Dermis blood vessel endothelial cell (primary cell): ENCODE measurements at regions not wholly inside any gene's neighbourhood (a gene's known extent, or its start where the extent isn't known, plus 50 kb on each side); places are given as distances from the start of the nearest gene placed in this dataset.
"Not testable (repeated sequence)": the region's sequence is repeated elsewhere in the genome, so short reads cannot be mapped to it uniquely, and the experiment has no call there.

ENCODE experiments used
- DNase-seq: peaks from one replicate; pipeline ENCODE4 v3.0.0; 2010

DNA sequence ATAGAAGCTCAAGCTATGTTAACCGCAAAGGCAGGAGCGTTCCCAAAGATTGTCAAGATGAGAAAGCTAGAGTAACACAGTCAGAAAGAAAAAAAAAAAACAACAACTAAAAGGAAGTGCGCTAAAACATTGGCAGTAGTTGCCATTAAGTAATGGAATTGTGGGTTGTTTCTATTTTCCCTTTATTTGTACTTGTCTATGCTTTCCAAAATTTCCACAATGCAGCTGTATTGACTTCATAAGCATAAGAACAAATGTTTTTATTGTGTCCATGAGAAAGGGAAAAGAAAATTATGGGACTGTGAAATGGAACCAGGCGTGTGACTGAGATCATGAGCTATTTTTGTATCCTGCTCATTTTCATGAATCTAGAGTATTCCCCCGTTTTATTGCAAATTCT lies 153.4 kb downstream of the TMEM114 start:
- DNase-seq, result no peak

DNA sequence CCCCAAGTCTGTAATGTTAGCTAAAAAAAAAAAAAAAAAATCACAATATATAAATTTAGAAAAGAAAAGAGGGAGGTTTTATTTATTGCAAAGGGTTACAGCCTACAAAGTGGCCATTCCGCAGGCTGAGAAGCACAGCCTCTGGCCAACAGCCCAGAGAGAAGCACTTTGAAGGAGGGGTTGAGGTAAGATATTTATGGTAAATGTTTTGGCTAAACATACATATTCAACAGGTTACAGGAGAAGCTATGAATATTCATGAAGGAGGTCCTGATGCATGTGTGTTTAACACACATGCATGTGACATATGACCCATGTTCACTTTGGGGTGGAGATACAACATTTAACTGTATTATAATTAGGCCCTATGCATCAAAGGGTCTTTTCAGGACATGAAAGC lies 158.5 kb downstream of the TMEM114 start:
- DNase-seq, result no peak

DNA sequence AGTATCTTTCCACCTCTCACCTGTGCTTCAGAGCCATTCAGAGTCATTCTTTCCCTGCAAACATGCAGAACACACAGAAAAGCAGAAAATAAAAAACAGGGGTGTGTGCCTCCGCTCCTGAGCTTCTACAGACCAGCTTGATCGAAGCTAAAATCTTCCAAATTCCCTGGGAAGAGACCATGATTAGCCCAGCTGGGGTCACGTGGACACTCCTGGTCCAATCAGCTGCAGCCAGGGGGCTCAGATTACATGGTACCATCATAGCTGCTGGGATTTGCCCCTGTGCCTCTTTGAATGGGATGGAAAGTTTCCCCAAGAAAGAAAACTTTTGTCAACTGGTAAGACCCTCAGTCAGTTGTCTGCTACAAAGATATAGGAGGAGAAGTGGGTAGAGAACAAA lies 159.9 kb downstream of the TMEM114 start:
- DNase-seq, result no peak

DNA sequence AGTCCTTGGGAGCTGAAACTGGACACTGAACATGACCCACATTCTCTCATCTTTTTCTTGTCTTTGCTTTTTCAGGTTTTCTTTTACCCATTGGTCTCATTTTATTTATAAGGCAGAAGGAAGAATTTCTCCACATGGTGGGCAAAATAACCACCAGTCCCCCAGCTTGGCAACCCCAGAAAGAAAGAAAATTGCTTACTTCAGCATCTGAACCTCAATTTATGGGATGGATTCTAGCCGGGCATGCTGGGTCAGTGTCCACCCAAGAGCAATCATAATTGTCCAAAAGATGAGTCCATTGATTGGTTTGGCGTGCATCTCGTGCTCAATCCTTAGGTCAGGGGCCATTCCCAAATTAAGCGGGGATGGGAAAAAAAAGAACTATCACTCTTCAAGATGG lies 163.7 kb downstream of the TMEM114 start:
- no peak for DNase-seq

DNA sequence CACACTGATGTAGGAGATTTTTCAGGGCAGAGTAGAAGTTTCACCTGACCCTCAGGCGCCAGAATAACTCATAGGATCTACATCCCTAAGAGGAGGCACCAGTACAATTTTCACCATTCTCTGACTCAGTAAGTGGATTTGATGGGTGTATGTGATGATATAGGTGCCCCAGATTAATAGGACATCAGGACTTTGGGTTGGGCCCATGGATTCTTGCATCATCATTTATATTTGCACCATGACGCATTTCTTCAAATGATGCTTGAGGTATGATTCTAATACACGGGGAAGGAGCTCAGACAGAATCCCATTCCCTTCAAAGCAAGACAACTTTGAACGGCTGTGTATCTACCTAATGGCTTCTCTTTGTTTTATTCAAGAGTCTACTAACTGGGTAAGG lies 173.2 kb downstream of the TMEM114 start:
- no peak for DNase-seq

DNA sequence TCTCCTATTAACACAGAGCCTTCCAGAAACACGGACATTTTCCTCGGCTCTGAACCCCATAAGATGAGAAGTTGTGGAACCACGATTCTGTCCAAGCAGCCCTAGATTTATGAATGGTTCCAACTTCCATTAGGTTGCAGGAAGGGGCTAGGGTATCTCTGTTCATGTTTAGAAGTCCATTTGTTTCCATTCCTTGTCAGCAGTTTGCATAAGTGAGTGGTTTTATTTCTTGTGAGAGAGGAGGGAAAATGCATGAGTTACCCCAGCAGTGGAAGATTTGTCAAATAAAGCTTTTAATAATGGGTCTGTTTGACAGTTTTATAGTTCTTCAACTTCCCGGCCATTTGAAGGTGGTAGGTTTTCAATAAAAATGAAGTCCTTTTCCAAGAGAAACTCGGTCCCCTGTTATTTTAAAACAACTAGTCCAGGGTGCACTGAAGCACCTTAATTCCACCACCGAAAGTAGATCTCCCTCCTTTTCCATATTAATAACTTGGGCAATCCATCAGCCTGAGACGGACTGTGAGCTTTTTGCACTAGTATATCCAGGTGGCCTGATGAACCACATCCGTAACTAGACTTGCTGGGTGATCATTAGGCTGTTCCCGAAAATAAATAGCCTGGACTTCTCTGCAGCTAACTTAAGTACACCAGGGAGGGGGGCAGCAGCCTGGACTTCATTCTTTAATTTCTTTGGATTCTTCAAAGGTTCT lies 181.3 kb downstream of the TMEM114 start:
- no peak for DNase-seq

DNA sequence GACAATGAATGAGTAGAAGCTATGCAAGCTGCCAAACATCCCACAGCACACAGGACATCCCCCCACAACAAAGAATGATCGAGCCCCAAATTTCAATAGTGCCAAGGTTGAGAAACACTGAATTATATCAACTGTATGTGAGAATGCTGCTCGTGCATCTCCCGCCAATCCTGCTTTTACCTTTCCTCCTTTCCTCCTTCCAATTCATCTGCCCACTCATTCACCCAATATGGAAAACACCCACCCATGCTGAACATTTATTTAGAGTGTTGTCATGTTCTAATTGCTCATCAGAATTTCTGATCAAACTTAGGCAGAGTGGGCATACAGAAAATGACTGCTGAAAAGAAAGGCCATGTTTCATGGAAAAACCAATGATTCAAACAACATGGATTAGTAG lies 183.0 kb downstream of the TMEM114 start:
- DNase-seq, result no peak

DNA sequence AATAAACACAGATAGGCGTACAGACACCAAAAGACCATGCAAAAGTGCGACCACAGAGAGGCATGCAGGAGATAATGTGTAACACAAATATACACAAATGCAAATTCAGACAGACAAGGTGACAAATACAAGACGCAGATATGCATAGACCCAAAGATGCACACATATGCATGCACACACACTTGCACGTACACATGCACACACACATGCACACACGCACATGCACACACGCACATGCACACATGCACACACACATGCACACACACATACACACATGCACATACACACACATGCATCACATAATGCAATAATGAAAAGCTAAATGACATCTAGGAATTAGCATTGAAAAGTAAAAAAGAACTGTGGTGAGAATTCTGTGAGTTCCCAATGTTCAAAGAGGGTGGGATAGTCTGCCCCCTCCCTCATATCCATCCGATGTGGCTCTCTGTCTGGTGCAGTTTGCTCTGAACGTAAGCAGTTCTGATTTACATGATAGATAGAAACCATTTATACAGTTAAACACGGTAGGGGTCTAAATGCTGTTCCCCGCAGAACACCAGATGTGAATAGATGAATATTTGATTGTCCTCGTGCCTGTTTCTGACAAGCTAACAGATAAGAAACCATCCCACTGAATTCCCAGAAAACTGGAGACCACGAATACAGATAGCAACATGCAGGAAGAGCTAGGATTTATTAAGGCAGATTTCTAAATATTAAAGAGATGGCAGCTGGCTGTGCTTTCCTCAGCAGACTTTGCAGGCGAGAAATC lies 186.1 kb downstream of the TMEM114 start:
- no peak for DNase-seq

DNA sequence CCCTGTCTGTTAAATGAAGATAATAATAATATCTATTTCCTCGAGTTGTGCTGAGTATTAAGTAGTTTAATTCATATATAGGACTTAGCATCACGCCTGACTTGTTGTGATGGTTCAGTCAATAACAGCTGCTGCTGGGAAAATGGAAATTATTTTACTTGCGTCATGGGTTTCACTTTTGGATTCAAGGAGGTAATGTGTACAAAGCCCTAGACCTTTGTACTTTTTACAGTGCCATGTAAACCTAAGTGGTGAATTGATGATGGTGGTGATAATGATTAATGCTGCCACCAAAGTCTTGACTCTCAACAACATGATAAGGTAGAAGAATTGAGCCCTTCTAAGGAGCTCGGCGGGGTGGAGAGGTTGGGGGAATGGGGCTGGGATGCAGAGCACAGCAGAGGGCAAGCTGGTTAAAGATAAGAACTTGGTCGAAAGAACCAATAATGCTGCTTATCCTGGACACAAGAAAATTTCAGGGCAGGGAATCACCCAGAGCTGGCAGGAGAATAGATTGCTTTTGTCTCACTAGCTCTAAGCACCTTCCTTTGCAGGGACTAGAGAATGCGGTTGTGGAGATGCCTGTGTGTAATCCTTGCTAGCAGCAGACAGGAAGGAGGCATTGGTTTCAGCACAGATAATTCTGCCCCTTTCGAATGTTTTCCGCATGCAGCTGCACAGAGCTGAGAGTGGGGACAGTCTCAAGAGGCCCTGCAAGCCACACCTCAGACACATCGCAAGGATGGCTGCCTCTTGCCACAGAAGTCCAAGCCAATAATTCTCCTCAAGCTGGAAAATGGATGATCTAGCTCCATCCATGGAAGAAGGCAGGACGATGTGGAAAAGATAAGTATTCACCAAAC lies 187.1 kb downstream of the TMEM114 start:
- DNase-seq, result no peak

DNA sequence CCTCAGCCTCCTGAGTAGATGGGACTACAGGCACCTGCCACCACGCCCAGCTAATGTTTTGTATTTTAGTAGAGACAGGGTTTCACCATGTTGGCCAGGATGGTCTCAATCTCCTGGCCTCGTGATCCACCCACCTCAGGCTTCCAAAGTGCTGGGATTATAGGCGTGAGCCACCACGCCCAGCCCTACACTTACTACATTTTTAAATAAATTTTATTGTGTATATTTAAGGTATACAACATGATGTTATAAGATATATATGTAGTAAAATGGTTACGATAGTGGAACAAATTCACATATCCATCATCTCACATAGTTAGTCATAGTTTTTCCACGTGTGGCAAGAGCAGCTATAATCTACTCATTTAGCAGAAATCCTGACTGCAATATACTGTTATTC lies 189.6 kb downstream of the TMEM114 start:
- not testable (repeated sequence) for DNase-seq

DNA sequence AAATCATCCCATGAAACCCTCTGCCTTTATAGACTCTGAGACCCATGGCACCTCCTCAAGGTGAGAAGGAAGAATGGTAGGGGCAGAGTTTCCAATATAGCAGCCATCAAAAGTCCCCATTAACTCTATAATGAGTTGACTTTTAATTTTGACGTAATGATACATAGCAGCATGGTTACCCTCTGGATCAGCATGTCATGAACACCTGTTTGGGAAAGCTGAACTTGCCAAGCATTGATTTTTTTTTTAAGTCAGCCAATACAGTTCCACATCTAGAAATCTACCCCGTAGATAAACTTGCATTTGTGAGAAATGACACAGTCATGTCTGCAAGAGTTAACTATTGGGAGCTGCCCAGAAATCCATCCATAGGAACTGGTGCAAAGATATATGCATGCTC lies 191.8 kb downstream of the TMEM114 start:
- no peak for DNase-seq

DNA sequence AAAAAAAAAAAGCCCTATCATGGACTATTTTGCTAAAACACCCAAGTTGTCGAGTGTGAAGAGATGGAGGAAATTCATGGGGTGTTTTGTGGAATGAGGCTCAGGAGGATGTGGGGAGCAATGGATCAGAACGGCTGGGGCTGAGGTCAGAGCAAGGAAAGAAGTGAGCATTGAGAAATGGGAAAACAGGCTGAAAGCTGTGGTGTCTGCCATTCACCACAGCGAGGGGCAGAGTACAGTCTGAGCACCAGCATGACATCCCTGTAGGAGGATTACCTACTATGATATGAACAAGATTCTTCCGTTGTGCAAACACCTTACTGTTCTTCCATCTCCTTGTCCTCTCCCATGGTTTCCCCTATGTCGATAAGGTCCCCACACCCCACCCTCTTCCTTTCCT lies 193.1 kb downstream of the TMEM114 start:
- no peak for DNase-seq

DNA sequence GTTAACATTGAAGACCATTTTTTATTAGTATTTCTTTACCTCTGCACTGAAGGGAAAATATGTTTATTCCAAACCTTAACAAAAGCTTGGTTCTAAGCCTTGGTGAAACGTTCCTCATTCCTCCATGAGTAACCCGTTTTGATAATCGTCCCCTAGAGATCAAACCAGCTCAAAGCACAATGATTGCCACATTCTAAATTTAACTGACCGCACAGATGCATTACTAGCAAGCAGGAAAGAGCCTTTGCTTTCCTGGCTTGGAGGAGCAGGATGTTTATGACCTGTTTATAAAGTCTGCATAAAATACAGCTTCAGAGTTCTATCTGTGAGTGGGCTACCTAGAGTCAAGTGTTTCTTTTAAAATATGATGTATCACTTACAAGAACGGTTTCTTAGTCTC lies 193.8 kb downstream of the TMEM114 start:
- DNase-seq, result no peak

DNA sequence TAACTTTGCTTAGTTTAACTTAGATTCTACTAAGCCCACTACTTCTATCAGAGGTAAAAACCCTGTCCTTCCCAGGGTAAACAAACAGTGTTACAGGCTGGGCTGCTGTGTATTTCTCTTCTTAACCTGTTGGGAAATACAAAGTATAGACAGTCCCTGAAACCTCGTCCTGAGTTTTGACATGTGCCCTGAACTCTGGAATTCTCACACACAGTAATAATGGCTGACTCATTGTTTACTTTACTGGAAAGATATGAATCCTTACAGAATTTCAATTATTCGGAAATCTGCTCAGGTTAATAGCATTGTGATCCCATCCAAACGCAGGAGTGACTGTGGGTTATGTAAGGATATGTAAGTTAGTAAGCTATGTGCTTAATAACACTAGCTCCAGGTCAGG lies 199.1 kb downstream of the TMEM114 start:
- no peak for DNase-seq

DNA sequence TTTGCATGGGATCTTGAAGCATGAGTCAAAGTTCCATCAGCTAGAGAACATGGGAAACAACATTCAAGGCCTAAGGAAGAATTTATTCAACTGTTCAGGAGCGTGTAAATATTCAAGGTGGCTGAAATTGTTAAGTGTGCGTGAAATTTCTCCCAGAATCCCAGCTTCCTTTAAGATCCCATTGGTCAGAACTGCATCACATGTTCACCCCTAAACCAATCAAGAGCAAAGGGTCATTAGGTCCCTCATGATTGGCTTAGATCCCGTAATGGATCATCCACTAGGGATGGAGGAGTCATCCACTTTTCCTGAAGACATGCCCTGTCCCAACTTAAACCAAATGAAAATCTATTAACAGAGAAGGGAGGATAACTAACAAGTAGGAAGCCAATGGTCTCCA lies 201.6 kb downstream of the TMEM114 start:
- no peak for DNase-seq

DNA sequence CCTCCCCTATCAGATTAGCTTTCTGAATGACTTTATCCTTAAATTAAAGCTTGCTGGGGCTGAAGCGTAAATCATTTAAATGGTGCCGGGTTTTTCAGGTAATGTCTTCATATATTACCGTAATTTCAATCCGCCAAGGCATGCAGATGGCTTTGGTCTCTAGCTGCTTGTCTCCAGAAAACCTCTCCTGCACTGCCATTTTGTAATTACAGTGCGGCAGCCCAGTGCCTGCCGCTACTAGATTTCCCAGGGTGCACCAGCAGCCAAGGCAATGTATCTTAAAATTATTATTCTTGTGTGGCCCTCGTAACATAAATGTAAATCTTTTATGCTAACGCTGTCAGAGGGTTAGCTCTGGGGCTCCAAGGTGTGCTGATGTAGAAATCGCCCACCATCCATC lies 208.5 kb downstream of the TMEM114 start:
- no peak for DNase-seq

DNA sequence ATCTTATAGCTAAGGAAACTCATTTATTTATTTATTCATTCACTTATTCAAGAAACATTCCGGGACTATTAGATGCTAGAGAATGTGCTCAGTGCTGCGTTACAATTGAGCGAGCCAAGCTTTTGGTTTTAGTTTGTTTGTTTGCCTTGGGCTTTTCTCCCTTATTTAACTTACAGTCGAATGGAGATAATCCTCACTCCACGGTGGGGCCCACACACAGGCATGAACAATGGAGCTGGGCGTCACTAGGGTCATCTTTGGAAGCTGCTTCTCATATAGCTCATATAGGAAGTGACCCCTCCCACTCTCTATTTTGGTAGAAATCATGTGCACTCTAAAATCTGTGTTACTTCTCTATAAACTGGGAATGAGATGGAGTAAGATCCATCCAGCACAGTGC lies 210.0 kb downstream of the TMEM114 start:
- no peak for DNase-seq

DNA sequence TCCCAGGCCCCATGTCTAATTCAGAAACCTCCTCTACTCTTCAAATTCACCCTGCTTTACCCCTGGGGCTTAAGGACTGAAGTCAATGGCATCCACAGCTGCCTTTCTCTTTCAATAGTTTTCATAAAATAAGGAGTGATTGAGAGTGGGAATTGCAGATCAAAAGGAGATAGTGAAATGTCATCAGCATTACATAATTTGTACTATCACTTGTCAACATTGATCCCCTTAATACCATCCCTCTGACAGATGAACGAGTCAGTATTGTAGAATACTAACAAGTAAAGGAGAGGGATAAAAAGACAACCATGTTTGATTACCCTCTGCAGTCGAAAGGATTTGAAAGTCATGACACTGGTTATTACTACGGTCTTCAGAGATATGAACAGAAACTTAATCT lies 212.4 kb downstream of the TMEM114 start:
- no peak for DNase-seq

DNA sequence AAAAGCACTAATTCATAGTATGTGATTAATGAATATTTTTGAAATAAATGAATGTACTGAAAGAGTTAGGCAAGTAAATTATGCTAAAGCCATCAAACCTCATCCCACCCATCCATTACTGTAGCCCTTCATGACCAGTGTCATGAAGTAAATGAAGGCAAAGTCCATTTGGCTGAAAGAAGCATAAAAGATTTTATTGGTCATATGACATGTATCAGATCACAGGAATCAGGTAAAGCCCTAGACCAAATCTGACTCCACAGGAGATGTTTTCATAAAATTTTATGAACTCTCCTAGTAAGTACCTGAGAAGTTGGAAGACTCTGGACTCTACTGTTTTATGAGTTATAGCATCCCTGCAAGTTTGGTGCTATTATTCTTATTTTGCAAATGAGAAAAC lies 213.5 kb downstream of the TMEM114 start:
- DNase-seq, result no peak

DNA sequence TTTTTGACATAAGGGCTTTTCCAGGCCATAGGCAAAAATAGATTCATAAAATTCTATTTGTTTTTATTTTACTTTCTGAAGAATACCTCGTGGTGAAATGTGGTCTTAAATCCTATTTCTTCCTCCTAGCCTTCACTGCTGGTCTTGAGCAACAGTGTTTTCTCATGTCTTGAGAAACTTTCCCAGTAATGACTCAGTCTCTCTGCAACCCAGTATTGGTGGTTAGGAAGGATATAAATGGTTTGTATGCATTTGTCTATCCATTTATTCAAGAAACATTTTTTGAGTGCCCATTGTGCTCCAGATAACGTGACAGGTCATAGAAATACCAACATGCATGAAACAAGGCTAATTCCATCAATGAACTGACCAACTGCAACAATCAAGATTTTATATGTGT lies 213.9 kb downstream of the TMEM114 start:
- DNase-seq, result no peak

DNA sequence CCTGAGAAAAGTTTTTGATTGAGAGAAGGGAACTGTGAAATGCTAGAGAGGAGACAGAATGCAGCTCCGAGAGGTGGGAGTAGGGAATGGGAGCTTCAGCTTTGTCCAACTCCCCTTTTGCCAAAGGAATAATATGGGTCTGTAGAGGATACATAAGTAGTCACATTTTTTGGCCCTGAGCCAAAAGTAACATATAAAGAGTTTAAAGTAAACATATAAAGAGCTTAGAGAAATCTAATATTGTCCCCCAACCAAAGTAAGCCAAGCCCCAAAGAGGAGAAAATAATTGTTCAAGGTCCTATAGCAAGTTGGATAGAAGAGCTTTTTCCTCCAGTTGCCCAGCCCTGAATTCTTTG lies 215.1 kb downstream of the TMEM114 start:
- no peak for DNase-seq

DNA sequence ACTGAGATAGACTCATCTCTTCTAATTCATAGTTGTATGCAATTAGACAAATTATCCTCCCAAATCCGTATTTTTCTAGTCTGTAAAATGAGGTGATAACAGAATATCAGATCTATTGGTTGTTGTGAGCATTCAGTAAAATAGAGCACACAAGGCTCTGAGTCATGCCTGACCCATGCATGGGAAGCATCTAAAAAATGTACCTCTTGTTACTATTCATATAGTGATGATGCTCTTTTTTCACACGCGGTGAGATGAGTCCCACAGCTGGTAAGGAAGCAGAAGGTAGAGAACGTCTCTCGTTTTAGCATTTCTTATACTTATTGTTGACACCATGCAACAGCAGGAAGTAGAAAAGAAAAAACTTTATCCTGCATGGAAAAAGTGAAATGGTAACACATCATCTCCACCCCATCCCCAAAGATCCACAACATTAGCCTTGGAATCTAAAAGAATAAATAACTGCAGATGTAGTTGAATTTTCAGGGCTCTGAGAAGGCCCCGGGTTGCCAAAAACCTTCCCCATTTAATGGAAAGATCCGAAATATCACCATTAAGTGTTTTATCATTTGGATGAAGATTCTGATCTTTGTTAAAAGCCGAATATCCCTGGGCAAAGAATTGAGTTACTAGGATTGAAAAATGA lies 215.6 kb downstream of the TMEM114 start:
- no peak for DNase-seq
